DMS79 treated with DMSO at 0.1 percent for 48 hours (cell line): ENCODE measurements at regions not wholly inside any gene's neighbourhood (a gene's known extent, or its start where the extent isn't known, plus 50 kb on each side); places are given as distances from the start of the nearest gene placed in this dataset.
A peak's percentile ranks its signal among the peaks of the same experiment; 100 is the strongest.

ENCODE experiments used
- DNase-seq: peaks from one replicate; lab custom pipeline; 2025; lab: John Stamatoyannopoulos, UW

DNA sequence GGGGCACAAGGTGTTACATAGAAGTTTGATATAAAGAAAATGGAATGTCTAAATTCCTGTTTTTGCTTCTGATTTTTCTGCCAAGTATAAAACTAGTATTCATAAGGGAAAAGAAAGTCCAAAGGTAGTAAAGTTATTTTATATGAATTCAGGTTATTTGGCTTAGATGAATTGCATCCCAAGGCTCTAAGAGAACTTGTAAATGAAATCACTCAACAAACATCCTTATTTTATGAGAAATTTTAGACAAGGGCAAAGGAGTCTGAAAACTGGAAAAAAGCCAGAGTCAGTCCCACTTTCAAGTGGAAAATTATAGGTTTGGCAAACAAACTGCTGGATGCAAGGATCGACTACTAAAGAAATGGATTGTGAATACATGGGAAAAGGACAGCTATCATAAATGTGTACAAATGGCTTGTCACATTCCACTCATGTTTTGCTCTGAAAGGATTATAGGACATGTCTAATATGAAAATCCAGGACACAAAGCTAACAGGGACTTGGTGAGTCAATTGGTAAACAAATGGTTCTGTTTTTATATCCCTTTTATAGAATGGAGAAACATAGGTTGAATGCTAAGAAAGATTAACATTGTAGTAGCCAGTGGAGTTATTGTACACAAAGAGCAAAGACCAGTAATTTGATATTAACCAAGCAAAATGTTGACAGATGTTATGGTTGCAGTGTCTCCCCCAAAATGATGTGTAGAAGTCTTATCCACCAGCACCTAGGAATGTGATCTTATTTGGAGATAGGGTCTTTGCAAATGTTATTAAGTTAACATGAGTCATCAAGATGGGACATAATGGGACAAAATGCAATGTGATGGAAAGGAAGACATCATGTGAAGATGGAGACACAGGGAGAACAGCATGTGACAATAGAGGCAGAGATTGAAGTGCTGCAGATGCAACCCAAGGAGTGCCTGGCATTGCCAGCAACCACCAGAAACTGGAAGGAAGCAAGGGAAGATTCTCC is 495.7 kb downstream of the TLE1 start:
- DNase-seq = peak; percentile 3

DNA sequence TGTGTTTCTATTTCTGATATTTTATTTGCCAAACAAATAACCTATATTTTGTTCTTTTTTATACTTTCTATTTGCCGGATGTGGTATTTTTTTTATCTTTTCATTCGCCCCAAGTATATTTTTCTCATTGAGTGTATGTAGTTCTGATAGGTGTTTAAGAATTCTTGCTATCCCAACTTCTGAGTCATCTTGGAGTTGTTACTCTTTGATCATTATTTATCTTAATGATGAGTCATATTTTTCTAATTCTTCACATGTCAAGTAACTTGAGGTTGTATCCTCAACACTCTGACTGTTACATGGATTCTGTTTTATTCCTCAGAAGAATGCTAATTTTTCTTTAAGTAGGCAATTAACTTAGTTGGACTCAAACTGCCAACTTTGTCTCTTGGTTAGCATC is 498.1 kb downstream of the TLE1 start:
- no peak for DNase-seq

DNA sequence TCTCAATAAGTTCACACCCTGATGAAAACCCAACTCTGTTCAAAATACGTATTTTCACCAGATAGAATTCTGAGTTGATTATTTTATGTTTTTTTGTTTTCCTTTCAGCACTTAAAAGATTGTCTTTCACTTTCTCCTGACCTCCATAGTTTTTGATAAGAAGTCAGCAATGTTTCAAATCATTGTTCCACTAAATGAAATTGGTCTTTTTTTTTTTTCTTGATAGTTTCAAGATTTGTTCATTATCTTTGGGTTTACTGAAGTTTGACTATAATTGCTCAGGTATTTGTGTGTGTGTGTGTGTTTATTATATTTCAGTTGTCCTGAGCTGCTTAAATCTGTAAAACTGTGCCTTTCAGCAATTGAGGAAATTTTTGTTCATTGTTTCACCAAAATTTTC is 498.7 kb downstream of the TLE1 start:
- no peak for DNase-seq

DNA sequence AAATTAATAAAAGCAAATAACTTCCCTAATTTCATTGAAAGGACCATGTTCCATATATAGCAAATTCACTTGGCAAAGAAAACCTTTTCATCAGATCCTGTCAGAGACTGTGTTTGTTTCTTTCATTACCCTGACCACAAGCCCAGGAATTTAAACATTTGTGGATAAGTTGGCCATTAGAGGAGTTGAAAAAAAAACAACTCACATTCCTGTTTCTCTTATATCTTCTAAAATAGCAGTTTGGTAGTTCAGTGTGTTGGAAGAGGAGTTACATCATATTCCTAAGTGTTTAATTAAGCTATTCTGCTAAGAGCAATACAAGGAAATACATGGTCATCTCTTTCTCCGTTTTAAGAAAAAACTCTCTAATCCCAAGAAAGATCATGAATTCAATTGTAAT is 505.6 kb downstream of the TLE1 start:
- no peak for DNase-seq

DNA sequence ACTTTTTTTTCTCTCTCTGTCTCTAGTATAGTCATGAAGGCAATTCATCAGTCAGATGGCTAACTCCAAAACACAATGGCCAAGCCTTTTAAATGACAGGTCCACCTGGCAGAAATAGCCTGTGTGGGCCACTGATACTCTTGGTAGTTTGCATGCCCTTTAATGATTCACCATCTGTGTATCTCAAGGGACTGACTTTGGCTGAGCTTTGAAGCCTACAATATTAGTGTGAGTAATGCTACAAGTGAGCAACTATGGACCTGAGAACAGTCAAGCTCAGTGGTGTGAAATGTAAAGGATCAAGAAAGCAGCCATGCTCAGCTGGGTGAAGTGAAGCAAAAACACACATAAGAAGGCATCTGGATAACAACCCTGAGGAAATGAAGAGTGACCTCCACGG is 506.9 kb downstream of the TLE1 start:
- peak; percentile 1 for DNase-seq

GRCh38 chr9:81174023-81174422 is 515.3 kb downstream of the TLE1 start:
- no peak for DNase-seq

- DNase-seq = no peak
Observed at GRCh38 chr9:81171689-81172088, 517.7 kb downstream of the TLE1 start.

DNA sequence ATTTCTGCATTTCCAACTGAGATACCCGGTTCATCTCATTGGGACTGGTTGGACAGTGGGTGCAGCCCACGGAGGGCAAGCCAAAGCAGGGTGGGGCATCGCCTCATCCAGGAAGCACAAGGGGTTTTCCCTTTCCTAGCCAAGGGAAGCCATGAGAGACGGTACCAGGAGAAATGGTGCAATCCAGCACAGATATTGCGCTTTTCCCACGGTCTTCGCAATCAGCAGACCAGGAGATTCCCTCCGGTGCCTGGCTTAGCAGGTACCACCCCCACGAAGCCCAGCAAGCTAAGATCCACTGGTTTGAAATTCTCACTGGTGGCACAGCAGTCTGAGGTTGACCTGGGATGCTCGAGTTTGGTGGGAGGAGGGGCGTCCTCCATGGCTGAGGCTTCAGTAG is 527.0 kb downstream of the TLE1 start:
- no peak for DNase-seq

DNA sequence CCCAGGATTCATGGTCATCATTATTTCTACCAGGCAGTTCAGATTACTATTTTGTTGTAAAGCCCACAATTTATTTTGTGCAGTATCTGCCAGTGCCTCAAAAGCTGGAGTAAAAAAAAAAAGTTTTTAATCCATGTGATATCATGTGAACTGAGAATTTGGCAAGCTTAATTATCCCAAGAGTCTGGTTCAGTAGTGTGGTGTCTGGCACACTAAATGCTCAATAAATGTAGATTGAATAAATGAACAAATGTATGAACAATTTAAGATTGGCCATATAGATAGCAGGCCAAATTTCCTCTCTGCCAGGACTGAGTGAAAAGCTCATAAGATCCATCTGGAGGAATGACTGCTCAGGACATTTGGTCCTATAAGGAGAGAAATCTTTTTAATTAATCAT is 533.0 kb downstream of the TLE1 start:
- no peak for DNase-seq

GRCh38 chr9:81150016-81150625 is 539.2 kb downstream of the TLE1 start:
- DNase-seq = peak; percentile 76

- DNase-seq = peak; percentile 86
Observed at GRCh38 chr9:81146684-81147337, 542.5 kb downstream of the TLE1 start.

GRCh38 chr9:81146241-81146640 is 543.1 kb downstream of the TLE1 start:
- DNase-seq = peak; percentile 46

DNA sequence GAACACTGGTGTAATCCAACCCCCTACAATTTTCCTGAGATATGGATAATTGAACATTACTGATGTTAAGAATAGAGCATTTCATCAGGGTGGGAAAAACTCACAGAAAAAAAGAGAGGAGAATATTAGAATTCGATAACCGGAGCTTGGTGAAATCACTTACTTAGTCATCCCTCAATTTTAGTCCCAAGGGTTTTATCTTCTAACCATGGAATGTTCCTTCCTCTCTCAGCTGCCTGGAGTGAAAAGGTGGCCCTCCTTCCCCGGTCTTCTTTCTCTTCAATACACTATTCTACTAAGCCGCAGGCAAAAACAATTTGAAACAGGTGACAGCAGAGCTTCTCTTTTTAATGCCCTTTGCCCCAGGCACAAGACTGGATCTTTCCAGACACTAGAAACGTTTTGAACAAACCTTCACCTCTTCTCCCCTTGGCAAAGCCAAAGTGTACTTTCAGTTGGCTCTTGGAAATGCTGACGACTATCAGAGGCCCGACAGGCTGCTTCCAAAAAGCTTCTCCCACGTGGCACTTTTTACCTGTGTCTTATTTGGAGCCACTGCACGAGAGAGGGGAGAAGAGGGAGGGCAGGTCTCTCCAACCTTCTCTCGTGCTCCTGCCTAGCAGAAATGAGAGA is 543.9 kb downstream of the TLE1 start:
- no peak for DNase-seq

DNA sequence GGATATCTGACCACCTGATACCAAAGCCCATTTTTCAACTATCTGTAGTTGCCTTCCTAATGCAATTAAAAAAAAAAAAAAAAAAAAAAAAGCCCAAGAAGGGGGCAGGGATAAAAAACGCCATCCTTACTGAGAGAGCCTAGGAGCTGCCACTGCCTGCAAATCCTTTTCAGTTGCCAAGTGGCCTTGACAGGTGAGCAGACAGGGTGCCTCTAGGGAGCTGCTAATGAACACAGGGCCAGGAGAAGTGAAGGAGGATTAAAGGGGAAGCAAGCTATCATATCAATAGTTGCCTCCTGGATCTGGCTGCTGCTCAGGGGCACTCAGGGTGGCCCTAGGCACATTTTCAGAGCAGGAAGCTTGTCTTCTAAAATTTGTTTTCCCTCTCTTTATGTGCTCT is 547.4 kb downstream of the TLE1 start:
- DNase-seq = peak; percentile 24

DNA sequence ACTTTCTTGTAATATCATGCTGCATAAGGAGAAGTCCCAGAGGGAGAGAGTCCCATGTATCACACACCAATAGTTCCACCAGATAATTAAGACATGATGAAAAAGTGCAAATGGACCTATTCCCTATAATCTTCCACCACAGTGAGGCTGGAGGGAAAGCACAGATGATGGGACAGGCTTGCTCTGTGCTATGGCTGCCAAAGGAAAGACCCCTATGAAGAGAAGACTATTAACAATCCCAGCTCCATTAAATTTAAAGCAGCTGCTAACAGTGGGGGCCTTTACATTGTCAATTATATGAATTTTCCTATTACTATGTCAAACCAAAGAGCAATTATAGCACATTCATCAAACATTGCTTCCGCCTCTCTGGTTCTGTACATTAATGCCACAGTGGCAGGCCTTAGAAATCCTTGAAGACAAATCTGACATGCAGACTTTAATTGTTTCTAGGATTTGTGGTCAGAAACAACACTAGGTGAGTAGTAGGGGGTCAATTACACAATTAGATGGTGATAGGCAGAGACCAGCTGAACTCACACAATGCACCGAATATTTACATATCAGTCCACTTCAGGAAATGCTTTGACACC is 551.3 kb downstream of the TLE1 start:
- no peak for DNase-seq

- DNase-seq = no peak
Observed at GRCh38 chr9:81132796-81133195, 556.6 kb downstream of the TLE1 start.

DNA sequence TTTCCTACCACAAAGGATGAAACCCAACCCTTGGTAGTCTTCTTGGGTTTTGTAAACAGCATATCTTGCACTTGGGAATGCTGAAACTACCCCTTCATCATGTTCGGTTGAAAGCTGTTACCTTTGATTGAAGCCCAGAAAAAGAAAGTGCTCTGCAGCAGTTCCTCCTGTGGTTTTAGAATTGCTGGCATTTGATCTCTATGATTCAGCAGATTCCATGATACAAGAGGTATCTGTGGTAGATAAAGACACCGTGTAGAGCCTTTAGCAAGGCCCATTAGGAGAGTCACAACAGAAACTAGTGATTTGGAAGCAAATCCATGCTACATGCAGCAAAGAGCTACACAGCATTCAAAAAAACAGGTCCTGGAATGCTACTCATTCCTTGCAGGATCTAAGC is 557.0 kb downstream of the TLE1 start:
- no peak for DNase-seq

- DNase-seq = no peak
Observed at GRCh38 chr9:81128701-81129100, 560.6 kb downstream of the TLE1 start.

DNA sequence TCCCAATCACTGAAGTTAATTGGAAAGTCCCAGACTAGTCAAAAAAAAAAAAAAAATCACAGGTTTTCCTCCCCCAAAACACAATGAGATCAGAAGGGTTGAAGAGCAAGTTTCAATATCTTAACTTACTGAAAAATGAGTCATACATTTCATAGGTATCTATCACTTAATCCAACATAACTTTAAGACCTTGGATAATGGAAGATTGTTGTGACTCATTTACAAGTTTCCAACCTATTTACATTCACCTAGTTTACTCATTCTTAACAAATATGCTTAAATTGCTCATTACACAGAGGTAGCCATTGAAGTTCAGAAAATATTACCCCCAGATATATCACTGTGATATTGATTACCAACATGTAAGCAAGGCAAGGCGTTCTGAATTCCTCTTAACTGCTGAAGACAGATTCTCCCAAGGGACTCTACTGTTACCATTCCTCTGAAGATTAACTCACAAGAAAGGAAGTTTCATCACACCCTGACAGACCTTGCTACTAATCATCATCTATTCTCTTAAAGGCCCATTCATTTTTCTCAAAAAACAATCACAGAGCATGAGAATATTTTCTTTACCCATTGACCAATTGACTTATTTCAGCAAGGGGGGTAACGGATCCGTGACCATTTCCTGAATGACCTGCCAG is 563.8 kb downstream of the TLE1 start:
- DNase-seq = no peak

DNA sequence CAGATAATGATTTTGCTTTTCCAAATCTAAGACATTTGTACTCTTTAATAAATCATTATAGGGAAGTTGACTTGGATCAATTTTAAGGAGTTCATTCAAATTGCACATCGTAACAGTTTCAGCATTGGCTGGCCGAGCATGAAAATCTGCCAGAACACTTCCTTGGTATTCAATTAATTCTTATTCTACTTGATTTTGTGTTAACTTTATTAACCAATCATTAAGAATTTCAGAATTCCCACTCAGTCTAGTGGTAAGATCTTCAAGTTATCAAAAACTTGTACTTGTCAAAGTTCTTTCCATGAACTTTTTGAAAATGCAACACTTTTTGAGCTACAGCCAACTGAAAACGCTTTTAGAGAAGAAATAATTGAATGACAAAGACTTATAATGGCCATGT is 565.8 kb downstream of the TLE1 start:
- no peak for DNase-seq

DNA sequence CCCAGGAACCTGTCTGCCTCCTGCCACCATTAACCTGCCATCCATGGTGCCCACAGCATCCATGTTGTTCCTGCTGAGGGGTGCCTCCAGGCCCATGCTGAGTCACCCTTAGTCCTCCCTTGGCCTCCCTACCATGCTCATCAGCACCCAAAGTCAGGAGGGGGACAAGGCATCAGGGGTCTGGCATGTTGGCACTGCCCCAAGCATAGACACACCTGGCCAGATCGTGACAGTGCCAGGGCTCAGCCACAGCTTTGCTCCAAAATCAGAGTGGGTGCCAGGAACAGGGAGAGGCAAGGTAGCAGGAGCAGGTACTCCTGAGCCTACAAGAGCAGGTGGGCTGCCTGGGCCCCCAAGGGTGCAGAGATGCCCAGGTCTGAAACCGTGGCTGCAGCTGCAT is 566.6 kb downstream of the TLE1 start:
- no peak for DNase-seq

GRCh38 chr9:81119591-81119990 is 569.8 kb downstream of the TLE1 start:
- no peak for DNase-seq
